ENCODE measurements at regions not wholly inside any gene's neighbourhood (a gene's known extent, or its start where the extent isn't known, plus 50 kb on each side); places are given as distances from the start of the nearest gene placed in this dataset.
"Not testable (repeated sequence)": the region's sequence is repeated elsewhere in the genome, so short reads cannot be mapped to it uniquely, and the experiment has no call there.

- DNase-seq; H3K27me3 ChIP-seq (ENCODE audit: control insufficient read depth in 1 of 2, insufficient read depth in 2 of 2, low read length in 1 of 2); H3K36me3 ChIP-seq (ENCODE audit: control insufficient read depth in 1 of 2, insufficient read depth in 2 of 2, low read length in 1 of 2); H3K27ac ChIP-seq (ENCODE audit: low read depth in 1 of 2, low read length in 2 of 2); intact Hi-C loops (cut with DNase I); H3K4me1 ChIP-seq (ENCODE audit: control insufficient read depth in 1 of 2, insufficient read depth in 2 of 2, low read length in 2 of 2); H3K9me3 ChIP-seq (ENCODE audit: control insufficient read depth, low read length); ATAC-seq (ENCODE audit: low FRiP score); H3K4me3 ChIP-seq (ENCODE audit: low read length in 2 of 2): not testable (repeated sequence)
- 99 to 100% methylated on average over 2 of the region's 2 CpGs for whole genome bisulfite sequencing, 2 donors
Measured at GRCh38 chr7:29677254-29677653, 113.6 kb downstream of the PRR15 start.

DNA sequence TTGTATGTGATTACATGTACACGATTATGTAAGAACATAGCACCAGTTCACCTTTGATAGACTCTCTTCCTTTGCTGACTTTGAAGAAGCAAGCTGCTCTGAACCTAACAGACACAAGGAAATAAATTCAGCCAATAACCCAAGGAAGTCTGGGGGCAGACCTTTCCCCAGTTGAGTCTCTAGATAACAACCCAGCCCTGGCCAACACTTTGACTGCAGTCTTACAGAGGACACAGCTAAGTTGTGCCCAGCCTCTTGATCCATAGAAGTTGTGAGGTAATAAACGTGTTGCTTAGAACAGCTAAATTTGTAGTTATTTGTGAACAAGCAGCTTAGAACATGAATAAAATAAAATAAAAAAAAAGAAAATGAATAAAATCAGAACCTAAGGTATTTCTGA, 116.3 kb downstream of the PRR15 start:
- H3K27ac ChIP-seq (ENCODE audit: low read depth in 1 of 2, low read length in 2 of 2); H3K27me3 ChIP-seq (ENCODE audit: control insufficient read depth in 1 of 2, insufficient read depth in 2 of 2, low read length in 1 of 2); DNase-seq; ATAC-seq (ENCODE audit: low FRiP score); H3K9me3 ChIP-seq (ENCODE audit: control insufficient read depth, low read length); H3K4me1 ChIP-seq (ENCODE audit: control insufficient read depth in 1 of 2, insufficient read depth in 2 of 2, low read length in 2 of 2); H3K4me3 ChIP-seq (ENCODE audit: low read length in 2 of 2); H3K36me3 ChIP-seq (ENCODE audit: control insufficient read depth in 1 of 2, insufficient read depth in 2 of 2, low read length in 1 of 2); intact Hi-C loops (cut with DNase I): not testable (repeated sequence)
- WGBS, 2 donors = 85 to 94% methylated on average over 1 to 2 of the region's 2 CpGs

- H3K9me3 ChIP-seq (ENCODE audit: control insufficient read depth, low read length); H3K4me3 ChIP-seq (ENCODE audit: low read length in 2 of 2); H3K4me1 ChIP-seq (ENCODE audit: control insufficient read depth in 1 of 2, insufficient read depth in 2 of 2, low read length in 2 of 2); ATAC-seq (ENCODE audit: low FRiP score); intact Hi-C loops (cut with DNase I); H3K36me3 ChIP-seq (ENCODE audit: control insufficient read depth in 1 of 2, insufficient read depth in 2 of 2, low read length in 1 of 2); H3K27me3 ChIP-seq (ENCODE audit: control insufficient read depth in 1 of 2, insufficient read depth in 2 of 2, low read length in 1 of 2); H3K27ac ChIP-seq (ENCODE audit: low read depth in 1 of 2, low read length in 2 of 2); DNase-seq: not testable (repeated sequence)
- WGBS, 2 donors = 83 to 92% methylated on average over 2 of the region's 2 CpGs
Measured at GRCh38 chr7:29680601-29681000, 117.0 kb downstream of the PRR15 start.

GRCh38 chr7:29684151-29684786, 120.6 kb downstream of the PRR15 start:
- peak overlapping the region in 1 of 2 donors; percentile 62 for H3K27ac ChIP-seq (ENCODE audit: low read depth in 1 of 2, low read length in 2 of 2)
- peak; percentile 67 for ATAC-seq (ENCODE audit: low FRiP score)
- H3K36me3 ChIP-seq (ENCODE audit: control insufficient read depth in 1 of 2, insufficient read depth in 2 of 2, low read length in 1 of 2); H3K9me3 ChIP-seq (ENCODE audit: control insufficient read depth, low read length); H3K4me1 ChIP-seq (ENCODE audit: control insufficient read depth in 1 of 2, insufficient read depth in 2 of 2, low read length in 2 of 2); H3K27me3 ChIP-seq (ENCODE audit: control insufficient read depth in 1 of 2, insufficient read depth in 2 of 2, low read length in 1 of 2); DNase-seq; intact Hi-C loops (cut with DNase I): not testable (repeated sequence)
- WGBS, 2 donors = 1 to 2% methylated on average over 21 to 31 of the region's 34 CpGs
- peak overlapping the region; percentile 35 to 94 for H3K4me3 ChIP-seq (ENCODE audit: low read length in 2 of 2)

DNA sequence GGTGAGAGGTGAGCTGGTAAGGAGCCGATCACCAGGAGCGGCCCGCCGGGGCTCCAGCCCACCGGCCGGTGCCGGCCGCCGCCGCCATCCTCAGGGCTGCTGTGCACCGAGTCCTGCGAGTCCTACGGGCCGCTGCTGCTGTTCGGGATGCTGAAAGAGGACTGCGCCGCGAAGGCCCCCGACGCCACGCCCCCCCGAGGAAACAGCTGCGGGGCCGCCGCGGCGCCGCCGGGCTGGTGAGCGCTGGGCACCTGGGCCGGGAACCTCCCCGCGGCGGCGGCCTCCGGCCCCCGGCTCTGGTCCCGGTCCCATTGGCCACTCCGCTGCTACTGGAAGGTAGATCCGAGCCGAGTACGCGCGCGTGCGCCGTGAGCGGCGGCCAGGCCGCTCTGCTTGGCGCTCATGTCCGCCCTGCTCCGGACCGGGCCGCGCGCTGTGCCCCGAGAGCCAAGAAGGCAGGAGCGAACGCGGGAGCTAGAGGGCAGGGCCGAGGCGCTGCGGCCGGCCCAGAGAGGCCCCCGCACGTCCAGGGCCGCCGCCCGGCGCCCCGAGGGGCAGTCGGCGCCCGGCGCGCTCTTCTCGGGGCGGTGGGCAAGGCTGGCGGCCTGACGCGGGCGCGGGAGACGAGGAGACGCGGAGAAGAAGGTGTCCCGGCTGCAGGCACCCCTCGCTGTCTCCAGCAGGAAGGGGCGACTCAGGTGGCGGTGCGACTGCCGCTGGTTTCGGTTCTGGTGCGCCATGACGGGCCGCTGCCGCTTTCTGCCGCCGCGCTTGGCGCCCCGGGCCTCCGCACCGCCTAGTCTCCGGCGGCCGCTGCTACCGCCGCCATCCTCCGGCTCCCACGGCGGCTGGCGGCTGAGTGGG, 121.3 kb upstream of the WIPF3 start:
- H3K4me1 ChIP-seq (ENCODE audit: control insufficient read depth in 1 of 2, insufficient read depth in 2 of 2, low read length in 2 of 2) = no peaks in the 10 kb centered on the region
- peak; percentile 82 to 91 for DNase-seq

GRCh38 chr7:29685651-29686271, 120.5 kb upstream of the WIPF3 start:
- peak overlapping the region; percentile 35 to 94 for H3K4me3 ChIP-seq (ENCODE audit: low read length in 2 of 2)
- H3K9me3 ChIP-seq (ENCODE audit: control insufficient read depth, low read length); intact Hi-C loops (cut with DNase I); H3K36me3 ChIP-seq (ENCODE audit: control insufficient read depth in 1 of 2, insufficient read depth in 2 of 2, low read length in 1 of 2); DNase-seq; H3K4me1 ChIP-seq (ENCODE audit: control insufficient read depth in 1 of 2, insufficient read depth in 2 of 2, low read length in 2 of 2); H3K27me3 ChIP-seq (ENCODE audit: control insufficient read depth in 1 of 2, insufficient read depth in 2 of 2, low read length in 1 of 2): not testable (repeated sequence)
- peak overlapping the region; percentile 62 to 72 for H3K27ac ChIP-seq (ENCODE audit: low read depth in 1 of 2, low read length in 2 of 2)
- 3% methylated on average over 18 to 20 of the region's 21 CpGs for WGBS, 2 donors
- peak; percentile 4 for ATAC-seq (ENCODE audit: low FRiP score)

More for the DNA sequence above, 121.3 kb upstream of the WIPF3 start:
- Histone ChIP-seq H3K27me3 (ENCODE audit: control insufficient read depth in 1 of 2, insufficient read depth in 2 of 2, low read length in 1 of 2) (no peaks in the 10 kb centered on the region), H3K27ac (ENCODE audit: low read depth in 1 of 2, low read length in 2 of 2) (peak overlapping the region; percentile 62 to 72), H3K36me3 (ENCODE audit: control insufficient read depth in 1 of 2, insufficient read depth in 2 of 2, low read length in 1 of 2) (no peaks in the 10 kb centered on the region), H3K9me3 (ENCODE audit: control insufficient read depth, low read length) (no peaks in the 10 kb centered on the region), H3K4me3 (ENCODE audit: low read length in 2 of 2) (peak overlapping the region; percentile 35 to 94)
- ATAC-seq (ENCODE audit: low FRiP score) = peak; percentile 94
- intact Hi-C loops (cut with DNase I) = no loop called here
- 0 to 1% methylated on average over 80 to 114 of the region's 114 CpGs for WGBS, 2 donors

DNA sequence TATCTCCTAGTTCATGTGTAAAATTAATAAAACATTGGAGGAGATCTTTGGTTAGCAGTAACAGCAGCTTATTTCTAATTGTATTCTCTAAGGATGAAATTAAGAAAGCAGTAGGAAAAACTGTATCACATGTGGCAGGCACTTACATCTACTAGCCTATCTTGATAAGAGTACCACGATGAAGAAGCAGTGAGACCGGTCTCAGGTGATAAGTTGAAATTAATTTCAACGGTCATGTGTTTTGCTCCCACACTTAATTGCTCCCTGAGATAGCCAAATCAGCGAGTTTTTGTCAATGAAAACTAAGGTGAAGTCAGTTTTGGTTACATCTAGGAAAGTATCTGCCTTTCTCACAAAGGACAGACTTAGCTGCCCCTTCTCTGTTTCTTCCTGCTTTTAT, 115.8 kb upstream of the WIPF3 start:
- H3K9me3 ChIP-seq (ENCODE audit: control insufficient read depth, low read length); H3K27ac ChIP-seq (ENCODE audit: low read depth in 1 of 2, low read length in 2 of 2); H3K27me3 ChIP-seq (ENCODE audit: control insufficient read depth in 1 of 2, insufficient read depth in 2 of 2, low read length in 1 of 2); DNase-seq; H3K4me3 ChIP-seq (ENCODE audit: low read length in 2 of 2); H3K4me1 ChIP-seq (ENCODE audit: control insufficient read depth in 1 of 2, insufficient read depth in 2 of 2, low read length in 2 of 2); ATAC-seq (ENCODE audit: low FRiP score); intact Hi-C loops (cut with DNase I); H3K36me3 ChIP-seq (ENCODE audit: control insufficient read depth in 1 of 2, insufficient read depth in 2 of 2, low read length in 1 of 2): not testable (repeated sequence)
- 91 to 93% methylated on average over 4 of the region's 4 CpGs for WGBS, 2 donors

DNA sequence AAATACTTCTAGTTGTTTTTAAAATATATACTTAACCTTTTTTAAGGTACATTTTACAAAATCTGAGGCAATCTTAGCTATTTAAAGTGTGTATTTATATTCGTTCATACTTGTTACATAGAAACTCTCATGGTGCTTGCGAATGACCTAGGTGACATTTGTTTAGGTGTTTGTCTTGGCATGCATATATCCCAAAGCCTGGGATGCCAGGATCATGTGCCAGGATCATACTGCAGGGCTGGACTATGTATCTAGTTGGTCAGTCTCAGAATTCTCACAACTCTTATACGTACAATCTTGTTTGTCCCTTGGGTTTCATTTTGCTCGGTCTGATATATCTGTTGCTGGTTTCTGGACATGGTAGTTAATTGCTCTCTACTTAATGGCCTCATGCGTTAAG, 109.9 kb upstream of the WIPF3 start:
- ATAC-seq (ENCODE audit: low FRiP score); H3K27ac ChIP-seq (ENCODE audit: low read depth in 1 of 2, low read length in 2 of 2); H3K4me3 ChIP-seq (ENCODE audit: low read length in 2 of 2); H3K27me3 ChIP-seq (ENCODE audit: control insufficient read depth in 1 of 2, insufficient read depth in 2 of 2, low read length in 1 of 2); H3K4me1 ChIP-seq (ENCODE audit: control insufficient read depth in 1 of 2, insufficient read depth in 2 of 2, low read length in 2 of 2); intact Hi-C loops (cut with DNase I); H3K9me3 ChIP-seq (ENCODE audit: control insufficient read depth, low read length); DNase-seq; H3K36me3 ChIP-seq (ENCODE audit: control insufficient read depth in 1 of 2, insufficient read depth in 2 of 2, low read length in 1 of 2): not testable (repeated sequence)
- 20 to 28% methylated on average over 5 of the region's 5 CpGs for WGBS, 2 donors

All from aorta (tissue), 5 donors.